GM23338 (cell line): ENCODE measurements at regions not wholly inside any gene's neighbourhood (a gene's known extent, or its start where the extent isn't known, plus 50 kb on each side); places are given as distances from the start of the nearest gene placed in this dataset.
A peak's percentile ranks its signal among the peaks of the same experiment; 100 is the strongest.

Source experiments
- ATAC-seq: fragments of 200-7000 bp; cut with Tn5 transposase; 3 replicates; pipeline ENCODE4 v1.9.1; 2020
- DNase-seq: peaks from one replicate; pipeline ENCODE4 v3.0.0-alpha.2; 2015; ENCODE audit warnings: low spot score
- H2AFZ ChIP-seq: fragments of 200-600 bp; sonication (generic); 2 replicates; pipeline ENCODE4 v1.8.0; 2016; ENCODE audit warnings: antibody characterized with exemption, mild to moderate bottlenecking, moderate library complexity
- H3F3A ChIP-seq: fragments of 200-600 bp; sonication (generic); replicated peaks from 2 replicates; pipeline ENCODE4 v1.8.0; 2017; ENCODE audit warnings: antibody characterized with exemption, mixed run types, low read depth
- H3K27ac ChIP-seq: fragments of 200-600 bp; sonication (generic); 2 replicates; pipeline ENCODE4 v1.6.1; 2016; ENCODE audit warnings: low read depth
- H3K27me3 ChIP-seq: fragments of 200-600 bp; sonication (generic); 2 replicates; pipeline ENCODE4 v1.8.0; 2016; ENCODE audit warnings: mild to moderate bottlenecking, mixed run types, moderate library complexity; ENCODE audit not compliant: insufficient read depth
- H3K36me3 ChIP-seq: fragments of 200-600 bp; sonication (generic); 2 replicates; pipeline ENCODE4 v1.8.0; 2016; ENCODE audit warnings: mild to moderate bottlenecking; ENCODE audit not compliant: insufficient read depth
- H3K4me1 ChIP-seq: fragments of 200-600 bp; sonication (generic); 2 replicates; pipeline ENCODE4 v1.8.0; 2016; ENCODE audit warnings: mild to moderate bottlenecking, moderate library complexity; ENCODE audit not compliant: insufficient read depth
- H3K4me2 ChIP-seq: fragments of 200-600 bp; sonication (generic); 2 replicates; pipeline ENCODE4 v1.7.1; 2017; ENCODE audit warnings: mixed run types
- H3K4me3 ChIP-seq: fragments of 200-600 bp; sonication (generic); 2 replicates; pipeline ENCODE4 v1.6.1; 2016; ENCODE audit warnings: mixed run types
- H3K79me2 ChIP-seq: fragments of 200-600 bp; sonication (generic); replicated peaks from 2 replicates; pipeline ENCODE4 v1.8.0; 2017; ENCODE audit warnings: mild to moderate bottlenecking; ENCODE audit not compliant: insufficient read depth
- H3K9me2 ChIP-seq: fragments of 200-600 bp; sonication (generic); 2 replicates; pipeline ENCODE4 v1.8.0; 2017; ENCODE audit not compliant: insufficient read depth
- H4K20me1 ChIP-seq: fragments of 200-600 bp; sonication (generic); replicated peaks from 2 replicates; pipeline ENCODE4 v1.8.0; 2017; ENCODE audit warnings: mild to moderate bottlenecking; ENCODE audit not compliant: insufficient read depth
- H3K27ac Mint-ChIP-seq: 2 replicates; pipeline ENCODE4 v1.8.0; 2020; ENCODE audit warnings: inconsistent platforms, mild to moderate bottlenecking, moderate library complexity, mixed read lengths
- H3K27me3 Mint-ChIP-seq: 3 replicates; pipeline ENCODE4 v1.8.0; 2022; ENCODE audit warnings: low read depth, mild to moderate bottlenecking, moderate library complexity, mixed read lengths, inconsistent platforms; ENCODE audit not compliant: insufficient read depth, poor library complexity
- H3K36me3 Mint-ChIP-seq: 3 replicates; pipeline ENCODE4 v1.8.0; 2021; ENCODE audit warnings: low read depth, mild to moderate bottlenecking, inconsistent platforms, moderate library complexity, mixed read lengths
- H3K4me1 Mint-ChIP-seq: 3 replicates; pipeline ENCODE4 v1.8.0; 2020; ENCODE audit warnings: mild to moderate bottlenecking, inconsistent platforms, mixed read lengths
- H3K4me3 Mint-ChIP-seq: 3 replicates; pipeline ENCODE4 v1.8.0; 2021; ENCODE audit warnings: moderate library complexity, mild to moderate bottlenecking, inconsistent platforms, mixed read lengths
- H3K9me3 Mint-ChIP-seq: 3 replicates; pipeline ENCODE4 v1.8.0; 2020; ENCODE audit warnings: moderate library complexity, mild to moderate bottlenecking, inconsistent platforms, mixed read lengths
- CREB1 ChIP-seq: fragments of 250-450 bp; sonication (Bioruptor Pico); IDR thresholded peaks from 2 replicates; pipeline ENCODE4 v1.5.0; 2020; ENCODE audit warnings: low read depth, mild to moderate bottlenecking, moderate library complexity
- ETS1 ChIP-seq: IDR thresholded peaks from 2 replicates; pipeline ENCODE4 v1.6.1; 2016; ENCODE audit warnings: antibody characterized with exemption
- EZH2 ChIP-seq: fragments of 200-600 bp; sonication (generic); IDR thresholded peaks from one replicate; pipeline ENCODE4 v1.8.0; 2017; ENCODE audit warnings: antibody characterized with exemption, mild to moderate bottlenecking, low read depth; ENCODE audit not compliant: unreplicated experiment
- EZH2phosphoT487 ChIP-seq: fragments of 200-600 bp; sonication (generic); IDR thresholded peaks from one replicate; pipeline ENCODE4 v1.8.1; 2018; ENCODE audit warnings: antibody characterized with exemption; ENCODE audit not compliant: unreplicated experiment
- JUNB ChIP-seq: IDR thresholded peaks from one replicate; pipeline ENCODE4 v1.6.1; 2016; ENCODE audit warnings: antibody characterized with exemption; ENCODE audit not compliant: unreplicated experiment
- NANOG ChIP-seq: IDR thresholded peaks from 2 replicates; pipeline ENCODE4 v1.6.1; 2016; ENCODE audit warnings: antibody characterized with exemption, borderline replicate concordance
- POLR2AphosphoS5 ChIP-seq: IDR thresholded peaks from 2 replicates; pipeline ENCODE4 v1.6.1; 2016; ENCODE audit warnings: antibody characterized with exemption, low read depth
- REST ChIP-seq: IDR thresholded peaks from one replicate; pipeline ENCODE4 v1.6.1; 2018; ENCODE audit warnings: antibody characterized with exemption; ENCODE audit not compliant: unreplicated experiment
- STAT1 ChIP-seq: IDR thresholded peaks from one replicate; pipeline ENCODE4 v1.6.1; 2016; ENCODE audit warnings: antibody characterized with exemption; ENCODE audit not compliant: unreplicated experiment
- ZNF114 ChIP-seq: fragments of 250-450 bp; sonication (Bioruptor Pico); IDR thresholded peaks from 2 replicates; pipeline ENCODE4 v1.5.0; 2020; ENCODE audit warnings: mild to moderate bottlenecking, moderate library complexity
- ZNF331 ChIP-seq: fragments of 250-450 bp; sonication (Bioruptor Pico); IDR thresholded peaks from 2 replicates; pipeline ENCODE4 v1.5.0; 2020; ENCODE audit warnings: low read depth, mild to moderate bottlenecking, moderate library complexity
- TF ChIP-seq, protein P1 (sequence below): fragments of 250-450 bp; sonication (Bioruptor Pico); IDR thresholded peaks from 2 replicates; pipeline ENCODE4 v1.5.0; 2020; ENCODE audit warnings: mild to moderate bottlenecking, moderate library complexity

GRCh38 chr9:106309925-106310324, 553.0 kb upstream of the ZNF462 start:
- Histone ChIP-seq H3F3A (no peaks in the 10 kb centered on the region), H3K4me1 (peaks cover 9% of the 10 kb centered on the region), H3K27ac (no peak overlapping the region), H4K20me1 (no peaks in the 10 kb centered on the region), H3K79me2 (no peaks in the 10 kb centered on the region), H3K27me3 (no peaks in the 10 kb centered on the region), H3K4me2 (0 out of 2 replicates have a peak overlapping the region, but pooled peaks have one; percentile 1), H3K4me3 (no peak overlapping the region), H2AFZ (no peak overlapping the region), H3K36me3 (no peaks in the 10 kb centered on the region), H3K9me2 (peaks cover 4% of the 10 kb centered on the region; the same call in 1 of the 2 replicates)
- Mint-ChIP-seq H3K4me1 (peaks cover 7% of the 10 kb centered on the region; the same call in 2 of the 3 replicates), H3K27ac (no peak overlapping the region), H3K36me3 (peaks cover 3% of the 10 kb centered on the region; the same call in 1 of the 3 replicates), H3K4me3 (no peak overlapping the region), H3K27me3 (no peaks in the 10 kb centered on the region), H3K9me3 (no peaks in the 10 kb centered on the region; the same call in 2 of the 3 replicates)
- DNase-seq (no peak), ATAC-seq (no peak)
- no peak for TF ChIP-seq POLR2AphosphoS5
- peak; percentile 22; the same call in 1 of the 2 replicates for TF ChIP-seq NANOG

DNA sequence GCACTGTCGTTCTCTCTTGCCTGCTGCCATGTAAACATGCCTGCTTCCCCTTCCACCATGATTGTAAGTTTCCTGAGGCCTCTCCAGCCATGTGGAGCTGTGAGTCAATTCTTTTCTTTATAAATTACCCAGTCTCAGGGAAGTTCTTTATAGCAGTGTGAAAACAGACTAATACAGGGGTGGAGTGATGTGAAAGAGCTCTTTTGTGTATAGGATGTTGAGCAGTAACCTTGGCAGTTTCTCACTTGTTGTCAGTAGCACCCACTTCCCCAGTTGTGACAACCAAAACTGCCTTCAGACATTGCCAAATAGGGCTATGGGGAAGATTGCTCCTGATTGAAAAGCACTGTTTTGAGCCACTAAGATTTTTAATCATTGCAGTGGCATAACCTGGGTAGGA, 552.2 kb upstream of the ZNF462 start:
- Histone ChIP-seq H4K20me1 (no peaks in the 10 kb centered on the region), H3K4me1 (peaks cover 9% of the 10 kb centered on the region), H3K79me2 (no peaks in the 10 kb centered on the region), H3K27ac (no peak overlapping the region), H3K4me2 (no peak overlapping the region), H3K4me3 (no peak overlapping the region), H3F3A (no peaks in the 10 kb centered on the region), H3K36me3 (no peaks in the 10 kb centered on the region), H3K9me2 (peaks cover 4% of the 10 kb centered on the region; the same call in 1 of the 2 replicates), H2AFZ (no peak overlapping the region), H3K27me3 (no peaks in the 10 kb centered on the region)
- no peak for ATAC-seq
- Mint-ChIP-seq H3K4me3 (no peak overlapping the region), H3K27me3 (no peaks in the 10 kb centered on the region), H3K36me3 (peaks cover 3% of the 10 kb centered on the region; the same call in 1 of the 3 replicates), H3K9me3 (no peaks in the 10 kb centered on the region; the same call in 2 of the 3 replicates), H3K4me1 (peaks cover 9% of the 10 kb centered on the region; the same call in 2 of the 3 replicates), H3K27ac (no peak overlapping the region)
- DNase-seq: no peak
- TF ChIP-seq STAT1 (no peak), CREB1 (no peak), JUNB (no peak), ZNF114 (CRISPR knock-in tag) (no peak), ETS1 (no peak), EZH2phosphoT487 (no peak), REST (no peak), POLR2AphosphoS5 (no peak), EZH2 (no peak), NANOG (no peak), ZNF331 (no peak)
- TF ChIP-seq, protein P1, sequence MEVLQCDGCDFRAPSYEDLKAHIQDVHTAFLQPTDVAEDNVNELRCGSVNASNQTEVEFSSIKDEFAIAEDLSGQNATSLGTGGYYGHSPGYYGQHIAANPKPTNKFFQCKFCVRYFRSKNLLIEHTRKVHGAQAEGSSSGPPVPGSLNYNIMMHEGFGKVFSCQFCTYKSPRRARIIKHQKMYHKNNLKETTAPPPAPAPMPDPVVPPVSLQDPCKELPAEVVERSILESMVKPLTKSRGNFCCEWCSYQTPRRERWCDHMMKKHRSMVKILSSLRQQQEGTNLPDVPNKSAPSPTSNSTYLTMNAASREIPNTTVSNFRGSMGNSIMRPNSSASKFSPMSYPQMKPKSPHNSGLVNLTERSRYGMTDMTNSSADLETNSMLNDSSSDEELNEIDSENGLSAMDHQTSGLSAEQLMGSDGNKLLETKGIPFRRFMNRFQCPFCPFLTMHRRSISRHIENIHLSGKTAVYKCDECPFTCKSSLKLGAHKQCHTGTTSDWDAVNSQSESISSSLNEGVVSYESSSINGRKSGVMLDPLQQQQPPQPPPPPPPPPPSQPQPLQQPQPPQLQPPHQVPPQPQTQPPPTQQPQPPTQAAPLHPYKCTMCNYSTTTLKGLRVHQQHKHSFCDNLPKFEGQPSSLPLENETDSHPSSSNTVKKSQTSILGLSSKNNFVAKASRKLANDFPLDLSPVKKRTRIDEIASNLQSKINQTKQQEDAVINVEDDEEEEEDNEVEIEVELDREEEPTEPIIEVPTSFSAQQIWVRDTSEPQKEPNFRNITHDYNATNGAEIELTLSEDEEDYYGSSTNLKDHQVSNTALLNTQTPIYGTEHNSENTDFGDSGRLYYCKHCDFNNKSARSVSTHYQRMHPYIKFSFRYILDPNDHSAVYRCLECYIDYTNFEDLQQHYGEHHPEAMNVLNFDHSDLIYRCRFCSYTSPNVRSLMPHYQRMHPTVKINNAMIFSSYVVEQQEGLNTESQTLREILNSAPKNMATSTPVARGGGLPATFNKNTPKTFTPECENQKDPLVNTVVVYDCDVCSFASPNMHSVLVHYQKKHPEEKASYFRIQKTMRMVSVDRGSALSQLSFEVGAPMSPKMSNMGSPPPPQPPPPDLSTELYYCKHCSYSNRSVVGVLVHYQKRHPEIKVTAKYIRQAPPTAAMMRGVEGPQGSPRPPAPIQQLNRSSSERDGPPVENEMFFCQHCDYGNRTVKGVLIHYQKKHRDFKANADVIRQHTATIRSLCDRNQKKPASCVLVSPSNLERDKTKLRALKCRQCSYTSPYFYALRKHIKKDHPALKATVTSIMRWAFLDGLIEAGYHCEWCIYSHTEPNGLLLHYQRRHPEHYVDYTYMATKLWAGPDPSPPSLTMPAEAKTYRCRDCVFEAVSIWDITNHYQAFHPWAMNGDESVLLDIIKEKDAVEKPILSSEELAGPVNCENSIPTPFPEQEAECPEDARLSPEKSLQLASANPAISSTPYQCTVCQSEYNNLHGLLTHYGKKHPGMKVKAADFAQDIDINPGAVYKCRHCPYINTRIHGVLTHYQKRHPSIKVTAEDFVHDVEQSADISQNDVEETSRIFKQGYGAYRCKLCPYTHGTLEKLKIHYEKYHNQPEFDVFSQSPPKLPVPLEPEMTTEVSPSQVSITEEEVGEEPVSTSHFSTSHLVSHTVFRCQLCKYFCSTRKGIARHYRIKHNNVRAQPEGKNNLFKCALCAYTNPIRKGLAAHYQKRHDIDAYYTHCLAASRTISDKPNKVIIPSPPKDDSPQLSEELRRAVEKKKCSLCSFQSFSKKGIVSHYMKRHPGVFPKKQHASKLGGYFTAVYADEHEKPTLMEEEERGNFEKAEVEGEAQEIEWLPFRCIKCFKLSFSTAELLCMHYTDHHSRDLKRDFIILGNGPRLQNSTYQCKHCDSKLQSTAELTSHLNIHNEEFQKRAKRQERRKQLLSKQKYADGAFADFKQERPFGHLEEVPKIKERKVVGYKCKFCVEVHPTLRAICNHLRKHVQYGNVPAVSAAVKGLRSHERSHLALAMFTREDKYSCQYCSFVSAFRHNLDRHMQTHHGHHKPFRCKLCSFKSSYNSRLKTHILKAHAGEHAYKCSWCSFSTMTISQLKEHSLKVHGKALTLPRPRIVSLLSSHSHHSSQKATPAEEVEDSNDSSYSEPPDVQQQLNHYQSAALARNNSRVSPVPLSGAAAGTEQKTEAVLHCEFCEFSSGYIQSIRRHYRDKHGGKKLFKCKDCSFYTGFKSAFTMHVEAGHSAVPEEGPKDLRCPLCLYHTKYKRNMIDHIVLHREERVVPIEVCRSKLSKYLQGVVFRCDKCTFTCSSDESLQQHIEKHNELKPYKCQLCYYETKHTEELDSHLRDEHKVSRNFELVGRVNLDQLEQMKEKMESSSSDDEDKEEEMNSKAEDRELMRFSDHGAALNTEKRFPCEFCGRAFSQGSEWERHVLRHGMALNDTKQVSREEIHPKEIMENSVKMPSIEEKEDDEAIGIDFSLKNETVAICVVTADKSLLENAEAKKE (CRISPR knock-in tag): no peak
